Fibroblast of the aortic adventitia (primary cell): ENCODE measurements at regions not wholly inside any gene's neighbourhood (a gene's known extent, or its start where the extent isn't known, plus 50 kb on each side); places are given as distances from the start of the nearest gene placed in this dataset.

Source experiments
- DNase-seq: peaks from one replicate; pipeline ENCODE4 v3.0.0-alpha.2; 2010; ENCODE audit warnings: low read depth
- H3K4me3 ChIP-seq: 2 replicates; pipeline ENCODE4 v1.5.1; 2011; ENCODE audit warnings: low read depth, mild to moderate bottlenecking, control low read depth, low read length, moderate library complexity
- TF ChIP-seq, protein P1 (sequence below): IDR thresholded peaks from 2 replicates; pipeline ENCODE4 v1.5.1; 2011; ENCODE audit warnings: mild to moderate bottlenecking, low read length, control low read depth, inconsistent platforms; ENCODE audit not compliant: insufficient read depth

DNA sequence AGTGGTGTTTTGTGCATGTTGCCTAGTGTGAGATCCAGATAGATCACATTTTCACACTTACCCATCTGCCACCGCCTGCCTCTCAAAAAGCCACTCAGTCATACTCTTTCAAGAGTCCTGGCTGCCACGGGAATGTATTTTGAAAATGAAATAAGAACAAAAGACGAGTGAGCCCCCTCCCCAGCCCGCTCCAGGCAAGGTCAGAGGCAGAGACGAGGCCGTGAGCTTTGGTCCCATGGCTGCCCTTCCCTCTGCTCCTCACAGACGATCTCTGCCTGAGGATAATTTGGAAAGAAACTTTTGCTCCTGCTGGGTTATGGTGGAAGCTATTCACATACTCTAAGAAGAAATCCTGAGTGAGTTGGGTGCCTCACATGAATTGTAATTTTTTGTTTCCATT lies 924.3 kb downstream of the BCL11B start:
- no peak for DNase-seq
- TF ChIP-seq, protein P1, sequence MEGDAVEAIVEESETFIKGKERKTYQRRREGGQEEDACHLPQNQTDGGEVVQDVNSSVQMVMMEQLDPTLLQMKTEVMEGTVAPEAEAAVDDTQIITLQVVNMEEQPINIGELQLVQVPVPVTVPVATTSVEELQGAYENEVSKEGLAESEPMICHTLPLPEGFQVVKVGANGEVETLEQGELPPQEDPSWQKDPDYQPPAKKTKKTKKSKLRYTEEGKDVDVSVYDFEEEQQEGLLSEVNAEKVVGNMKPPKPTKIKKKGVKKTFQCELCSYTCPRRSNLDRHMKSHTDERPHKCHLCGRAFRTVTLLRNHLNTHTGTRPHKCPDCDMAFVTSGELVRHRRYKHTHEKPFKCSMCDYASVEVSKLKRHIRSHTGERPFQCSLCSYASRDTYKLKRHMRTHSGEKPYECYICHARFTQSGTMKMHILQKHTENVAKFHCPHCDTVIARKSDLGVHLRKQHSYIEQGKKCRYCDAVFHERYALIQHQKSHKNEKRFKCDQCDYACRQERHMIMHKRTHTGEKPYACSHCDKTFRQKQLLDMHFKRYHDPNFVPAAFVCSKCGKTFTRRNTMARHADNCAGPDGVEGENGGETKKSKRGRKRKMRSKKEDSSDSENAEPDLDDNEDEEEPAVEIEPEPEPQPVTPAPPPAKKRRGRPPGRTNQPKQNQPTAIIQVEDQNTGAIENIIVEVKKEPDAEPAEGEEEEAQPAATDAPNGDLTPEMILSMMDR, result no peak
- H3K4me3 ChIP-seq, result no peak overlapping the region

DNA sequence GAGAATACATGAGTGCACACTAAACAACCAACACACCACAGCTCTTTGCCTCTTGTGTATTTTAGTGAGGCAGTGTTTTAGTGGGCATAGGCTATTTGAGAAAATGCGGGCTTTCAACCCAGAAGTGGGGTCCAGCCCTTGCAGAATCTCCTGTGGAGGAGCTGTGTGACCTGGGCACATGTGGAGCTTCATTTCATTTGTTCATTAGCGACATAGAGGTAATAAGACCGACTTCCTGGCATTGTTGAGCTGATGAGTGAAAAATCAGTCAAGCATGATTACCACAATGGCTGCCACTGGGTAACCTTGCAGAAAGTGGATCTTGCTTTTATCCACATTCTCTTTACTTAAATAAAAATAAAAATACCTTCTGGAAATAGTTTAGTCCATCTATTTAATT lies 923.5 kb downstream of the BCL11B start:
- TF ChIP-seq, protein P1, result no peak

DNA sequence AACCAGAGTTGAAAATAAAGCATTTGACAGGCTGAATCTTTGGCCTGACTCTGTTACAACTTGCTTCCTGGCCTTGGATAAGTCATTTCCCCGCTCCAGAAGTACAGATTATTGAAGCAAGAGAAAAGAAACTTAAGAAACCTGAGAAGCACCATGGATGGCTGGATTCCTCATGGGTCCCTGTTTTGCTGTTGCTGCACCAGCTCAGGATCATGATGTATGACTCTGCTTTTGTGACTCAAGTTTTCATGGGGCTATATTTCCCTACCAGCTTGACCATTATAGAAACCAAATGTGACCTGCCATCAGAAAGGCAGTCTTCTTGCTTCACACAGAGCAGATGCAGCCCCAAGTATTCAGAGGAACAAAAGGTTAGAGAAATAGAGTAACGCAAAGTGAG lies 921.8 kb downstream of the BCL11B start:
- H3K4me3 ChIP-seq, result no peak overlapping the region
- no peak for DNase-seq
- TF ChIP-seq, protein P1, result no peak

More for the DNA sequence above, 923.5 kb downstream of the BCL11B start:
- no peak overlapping the region for H3K4me3 ChIP-seq
- no peak for DNase-seq

DNA sequence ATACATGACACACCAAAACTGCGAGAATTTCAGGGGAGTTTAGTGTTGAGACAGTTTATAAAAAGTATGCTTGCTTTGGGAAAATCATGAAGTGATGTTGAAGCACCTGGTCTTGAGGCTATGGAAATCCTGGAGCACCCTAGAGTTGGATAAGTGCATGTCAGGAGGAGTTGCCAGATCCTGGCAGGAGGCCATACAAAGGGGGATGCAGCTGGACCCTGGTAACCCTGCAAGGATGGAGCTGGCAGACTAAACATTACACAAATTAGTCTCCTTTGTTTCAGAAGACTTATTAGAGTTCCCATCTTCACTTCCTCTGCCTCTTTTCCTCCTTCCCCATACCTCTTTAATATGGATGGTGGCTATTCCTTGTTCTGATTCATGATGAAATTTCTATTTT lies 907.0 kb downstream of the BCL11B start:
- no peak for DNase-seq
- TF ChIP-seq, protein P1, result no peak
- H3K4me3 ChIP-seq, result no peak overlapping the region

DNA sequence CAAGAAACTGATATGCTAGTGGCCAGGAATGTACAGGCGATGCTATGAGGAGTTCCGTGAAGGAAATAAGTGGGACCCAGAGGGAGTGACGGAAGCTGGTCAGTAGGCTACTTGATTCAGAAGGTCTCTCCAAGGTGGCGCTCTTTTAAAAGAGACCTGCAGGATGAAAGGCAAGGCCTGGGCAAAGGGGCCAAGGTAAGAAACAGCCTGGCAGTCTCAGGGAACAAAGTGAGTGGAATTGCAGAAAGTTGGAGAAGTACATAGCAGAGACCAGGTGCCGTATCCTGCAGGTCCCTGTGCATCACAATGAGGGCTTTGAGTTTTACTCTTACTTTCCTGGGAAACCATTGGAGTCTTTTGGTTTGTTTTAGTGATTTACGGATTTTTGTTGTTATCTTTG lies 905.6 kb downstream of the BCL11B start:
- TF ChIP-seq, protein P1, result no peak
- no peak for DNase-seq
- no peak overlapping the region for H3K4me3 ChIP-seq

DNA sequence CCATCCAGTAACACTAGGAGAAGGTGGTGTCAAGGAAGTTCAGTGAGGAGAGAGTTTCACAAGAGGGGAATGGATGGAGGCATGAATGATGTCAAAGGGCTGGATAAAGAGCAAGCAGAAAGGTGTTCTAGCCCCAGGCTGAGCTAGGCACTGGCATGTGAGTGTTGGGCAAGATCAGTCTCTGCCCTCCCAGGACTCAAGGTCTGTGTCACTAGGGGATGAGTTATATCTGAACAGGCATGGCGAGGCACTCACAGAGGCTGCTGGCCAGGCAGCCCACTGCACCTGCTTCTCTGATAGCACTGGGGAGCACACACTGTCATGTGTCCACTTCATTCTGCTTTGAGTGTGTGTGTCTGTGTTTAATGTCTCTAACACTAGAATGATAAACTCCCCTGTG lies 903.8 kb downstream of the BCL11B start:
- no peak for DNase-seq
- TF ChIP-seq, protein P1, result no peak
- H3K4me3 ChIP-seq, result no peak overlapping the region

DNA sequence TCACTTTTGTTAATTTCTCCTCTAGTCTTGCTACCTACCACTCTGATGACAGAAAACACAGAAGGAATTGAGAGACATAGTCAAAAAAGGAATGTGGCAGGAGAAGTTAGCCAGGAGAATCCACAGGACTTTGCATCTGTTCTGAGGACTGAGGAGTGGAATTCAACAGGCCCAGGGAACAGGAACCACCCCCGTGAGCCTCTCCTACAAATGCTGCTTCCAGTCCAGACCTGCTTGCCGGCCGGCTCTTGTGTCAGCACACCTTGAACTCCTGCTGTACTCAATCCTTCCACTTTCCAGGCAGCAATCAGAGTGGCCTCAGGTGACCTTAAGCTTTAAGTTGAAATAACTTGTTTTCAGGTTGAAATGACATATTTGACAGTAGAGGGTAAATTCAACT lies 903.1 kb downstream of the BCL11B start:
- DNase-seq, result no peak
- no peak overlapping the region for H3K4me3 ChIP-seq

More for the DNA sequence above, 903.1 kb downstream of the BCL11B start:
- TF ChIP-seq, protein P1, result no peak
